ENCODE measurements at regions not wholly inside any gene's neighbourhood (a gene's known extent, or its start where the extent isn't known, plus 50 kb on each side); places are given as distances from the start of the nearest gene placed in this dataset.

GRCh38 chr2:47226132-47226922 lies 50.0 kb upstream of the CALM2 start:
- no peak for DNase-seq
- Mint-ChIP-seq H3K4me3 (no peak overlapping the region), H3K27me3 (ENCODE audit: low read depth) (peaks cover 12% of the 10 kb centered on the region), H3K9me3 (ENCODE audit: insufficient read depth) (no peaks in the 10 kb centered on the region), H3K27ac (no peak overlapping the region), H3K4me1 (ENCODE audit: low read depth) (peaks cover 4% of the 10 kb centered on the region), H3K36me3 (ENCODE audit: low read depth) (no peaks in the 10 kb centered on the region)
- ATAC-seq: no peak
- ChIA-PET CTCF (interaction anchor here (1.6 kb wide), 1 partner anchor 47 kb away, joined by 3 read pairs; no protein-coding TSS in a partner anchor), POLR2A (no interaction called here)
